ENCODE measurements at regions not wholly inside any gene's neighbourhood (a gene's known extent, or its start where the extent isn't known, plus 50 kb on each side); places are given as distances from the start of the nearest gene placed in this dataset.

GRCh38 chr19:16022681-16023080 is 53.6 kb upstream of the TPM4 start:
- no peak for DNase-seq

GRCh38 chr19:16023146-16023915 is 53.0 kb upstream of the TPM4 start:
- DNase-seq, result no peak

GRCh38 chr19:16024266-16025107 is 51.8 kb upstream of the TPM4 start:
- no peak for DNase-seq

- DNase-seq, result peak; percentile 11
Observed at GRCh38 chr19:16025108-16026101, 50.9 kb upstream of the TPM4 start.

GRCh38 chr19:16026131-16026530 is 50.2 kb upstream of the TPM4 start:
- DNase-seq, result no peak
